RPMI7951 (cell line): ENCODE measurements at regions not wholly inside any gene's neighbourhood (a gene's known extent, or its start where the extent isn't known, plus 50 kb on each side); places are given as distances from the start of the nearest gene placed in this dataset.
A peak's percentile ranks its signal among the peaks of the same experiment; 100 is the strongest.

Experiments
- DNase-seq: peaks from one replicate; pipeline ENCODE4 v3.0.0-alpha.2; 2012; ENCODE audit warnings: low read depth

DNA sequence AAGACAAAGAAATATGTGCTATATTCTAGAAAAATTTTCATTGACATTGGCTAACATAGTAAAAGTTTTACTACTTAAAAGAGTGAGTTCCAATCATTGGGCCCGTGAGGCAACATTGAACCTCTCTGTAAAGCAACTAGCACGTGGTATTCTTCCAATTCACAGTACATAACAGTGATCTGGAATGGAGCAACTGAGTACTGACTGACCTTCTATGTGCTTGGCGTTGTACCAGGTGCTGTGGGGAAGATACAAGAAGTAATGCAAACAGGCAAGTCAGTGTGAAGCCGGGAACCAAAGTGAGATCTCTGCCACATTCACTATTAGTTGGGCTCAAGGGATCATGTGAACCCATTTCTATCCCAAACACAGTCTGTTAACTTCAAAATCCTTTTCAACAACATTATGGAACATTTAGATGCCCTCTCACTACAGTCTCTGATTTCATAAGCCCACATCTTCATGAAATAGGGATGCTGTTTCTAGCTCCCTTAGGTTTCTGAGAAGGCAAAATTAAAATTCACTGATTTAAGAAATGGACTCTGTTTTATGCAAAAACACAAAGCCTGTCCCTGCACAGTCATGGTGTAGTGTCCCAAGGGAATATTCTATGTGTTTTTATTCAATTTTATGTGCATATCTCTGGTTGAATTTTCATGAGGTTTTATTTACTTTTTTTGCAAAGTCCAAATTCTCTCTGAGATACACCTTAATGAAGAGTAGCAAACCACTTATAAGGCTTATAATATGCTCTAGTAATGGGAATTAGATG is 61.8 kb upstream of the NCAM1 start:
- DNase-seq: no peak

GRCh38 chr11:112901924-112902323 is 59.3 kb upstream of the NCAM1 start:
- no peak for DNase-seq

- DNase-seq: no peak
These were observed 58.7 kb upstream of the NCAM1 start for GRCh38 chr11:112902361-112903011.

DNA sequence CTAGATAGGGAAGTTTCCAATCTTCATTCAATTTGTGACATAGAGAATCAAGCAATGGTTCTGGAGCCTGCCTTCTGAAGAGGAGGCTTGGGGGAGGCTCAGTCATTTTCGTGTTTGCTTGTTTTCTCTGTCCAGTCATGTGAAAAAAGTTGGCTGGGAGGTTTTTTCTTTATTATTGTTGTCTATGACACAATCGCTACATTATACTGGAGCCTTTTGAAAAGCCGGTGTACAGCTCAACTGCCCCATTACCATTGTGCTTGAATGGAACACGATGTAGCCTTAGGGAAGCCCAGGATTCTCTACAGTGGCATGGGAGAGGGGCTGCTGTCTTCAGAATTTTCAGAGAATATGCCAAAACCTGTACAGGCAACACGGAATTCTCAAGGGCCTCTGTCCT is 57.9 kb upstream of the NCAM1 start:
- peak; percentile 15 for DNase-seq

DNA sequence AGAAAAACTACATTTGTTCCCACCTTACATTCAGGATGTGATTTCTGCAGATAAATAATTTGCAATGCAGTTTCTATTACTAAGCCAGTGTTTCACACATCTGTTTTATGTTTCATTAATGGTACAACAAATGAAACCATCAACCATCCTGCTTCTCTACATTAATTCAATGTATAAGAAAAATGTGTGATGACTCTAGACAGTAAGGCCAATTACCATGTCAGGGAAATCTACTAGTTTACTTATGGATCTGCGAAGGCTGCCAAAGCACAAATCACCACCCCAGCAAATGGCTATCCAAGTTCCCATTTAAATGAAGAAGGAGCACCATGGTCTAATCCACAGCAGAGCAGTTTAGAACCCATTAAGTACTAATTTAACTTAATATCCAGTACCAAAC is 50.1 kb upstream of the NCAM1 start:
- DNase-seq: no peak
